HEK293 (cell line): ENCODE measurements at regions not wholly inside any gene's neighbourhood (a gene's known extent, or its start where the extent isn't known, plus 50 kb on each side); places are given as distances from the start of the nearest gene placed in this dataset.

Source experiments
- CTCF ChIA-PET: fragments of 350-600 bp; formaldehyde crosslinking; extraction: SDS; loops from one replicate; lab custom pipeline; 2021; ENCODE audit warnings: antibody characterized with exemption; lab: Yijun Ruan, JAX
- POLR2A ChIA-PET: fragments of 300-600 bp; formaldehyde crosslinking; extraction: SDS; loops from one replicate; lab custom pipeline; 2020; ENCODE audit warnings: antibody characterized with exemption, inconsistent platforms; lab: Yijun Ruan, JAX
- H3K27ac ChIP-seq: fragments of 200-500 bp; sonication (Bioruptor generic); 2 replicates; pipeline ENCODE4 v1.5.1; 2014; ENCODE audit warnings: low read depth, low read length, control low read depth, inconsistent platforms; ENCODE audit errors: extremely low read depth
- H3K36me3 ChIP-seq, 2 experiments: fragments of 200-500 bp in 1 of 2; sonication (Bioruptor generic) in 1 of 2; 1 replicate in 1 of 2; 2 replicates in 1 of 2; pipeline ENCODE4 v1.5.1; 2014 to 2017; ENCODE audit warnings: inconsistent platforms in 2 of 2, low read length in 2 of 2; ENCODE audit not compliant: control insufficient read depth in 2 of 2, insufficient read depth in 1 of 2
- H3K4me1 ChIP-seq: fragments of 200-500 bp; sonication (Bioruptor generic); 2 replicates; pipeline ENCODE4 v1.5.1; 2014; ENCODE audit warnings: mild to moderate bottlenecking, low read length, inconsistent platforms; ENCODE audit not compliant: control insufficient read depth, insufficient read depth
- H3K4me3 ChIP-seq: 2 replicates; pipeline ENCODE4 v1.5.1; 2011; ENCODE audit warnings: low read depth, mild to moderate bottlenecking, control low read depth, low read length, moderate library complexity
- H3K9me3 ChIP-seq: fragments of 200-500 bp; sonication (Bioruptor generic); 2 replicates; pipeline ENCODE4 v1.5.1; 2014; ENCODE audit warnings: low read depth, low read length, inconsistent platforms; ENCODE audit not compliant: control insufficient read depth, insufficient read depth
- BCL11B ChIP-seq: fragments of 450-650 bp; formaldehyde crosslinking; IDR thresholded peaks from 2 replicates; pipeline ENCODE4 v1.5.1; 2016; ENCODE audit warnings: low read depth, missing biosample characterization, missing genetic modification characterization
- GFI1B ChIP-seq: fragments of 450-650 bp; formaldehyde crosslinking; IDR thresholded peaks from 2 replicates; pipeline ENCODE4 v1.5.1; 2016; ENCODE audit warnings: missing biosample characterization, missing genetic modification characterization
- GLIS2 ChIP-seq: fragments of 450-650 bp; formaldehyde crosslinking; IDR thresholded peaks from 2 replicates; pipeline ENCODE4 v1.5.1; 2016; ENCODE audit warnings: missing biosample characterization, missing genetic modification characterization
- KLF7 ChIP-seq: fragments of 450-650 bp; formaldehyde crosslinking; IDR thresholded peaks from 2 replicates; pipeline ENCODE4 v1.5.1; 2016; ENCODE audit warnings: missing biosample characterization, missing genetic modification characterization, borderline replicate concordance
- WT1 ChIP-seq: fragments of 450-650 bp; formaldehyde crosslinking; IDR thresholded peaks from 2 replicates; pipeline ENCODE4 v1.5.1; 2016; ENCODE audit warnings: missing biosample characterization, missing genetic modification characterization
- ZBTB6 ChIP-seq: fragments of 450-650 bp; formaldehyde crosslinking; IDR thresholded peaks from 2 replicates; pipeline ENCODE4 v1.5.1; 2017; ENCODE audit warnings: missing biosample characterization, missing genetic modification characterization
- ZFP41 ChIP-seq: fragments of 450-650 bp; formaldehyde crosslinking; IDR thresholded peaks from 2 replicates; pipeline ENCODE4 v1.5.1; 2016; ENCODE audit warnings: missing biosample characterization, missing genetic modification characterization, borderline replicate concordance
- ZNF114 ChIP-seq: fragments of 450-650 bp; formaldehyde crosslinking; IDR thresholded peaks from 2 replicates; pipeline ENCODE4 v1.5.0; 2017; ENCODE audit warnings: missing biosample characterization, missing genetic modification characterization
- ZNF169 ChIP-seq: fragments of 450-650 bp; formaldehyde crosslinking; IDR thresholded peaks from 2 replicates; pipeline ENCODE4 v1.5.1; 2016; ENCODE audit warnings: missing biosample characterization, missing genetic modification characterization
- ZNF174 ChIP-seq: fragments of 450-650 bp; formaldehyde crosslinking; IDR thresholded peaks from 2 replicates; pipeline ENCODE4 v1.5.0; 2017; ENCODE audit warnings: missing biosample characterization, mild to moderate bottlenecking, missing genetic modification characterization
- ZNF223 ChIP-seq: fragments of 450-650 bp; formaldehyde crosslinking; IDR thresholded peaks from 2 replicates; pipeline ENCODE4 v1.5.1; 2016; ENCODE audit warnings: missing biosample characterization, missing genetic modification characterization
- ZNF26 ChIP-seq: fragments of 450-650 bp; formaldehyde crosslinking; IDR thresholded peaks from 2 replicates; pipeline ENCODE4 v1.5.1; 2016; ENCODE audit warnings: missing biosample characterization, missing genetic modification characterization
- ZNF266 ChIP-seq: fragments of 450-650 bp; formaldehyde crosslinking; IDR thresholded peaks from 2 replicates; pipeline ENCODE4 v1.5.1; 2016; ENCODE audit warnings: missing biosample characterization, missing genetic modification characterization, low read depth
- ZNF311 ChIP-seq: fragments of 450-650 bp; formaldehyde crosslinking; IDR thresholded peaks from 2 replicates; pipeline ENCODE4 v1.5.1; 2017; ENCODE audit warnings: missing biosample characterization, missing genetic modification characterization, borderline replicate concordance
- ZNF324 ChIP-seq: fragments of 450-650 bp; formaldehyde crosslinking; IDR thresholded peaks from 2 replicates; pipeline ENCODE4 v1.5.1; 2016; ENCODE audit warnings: missing biosample characterization, missing genetic modification characterization
- ZNF335 ChIP-seq: fragments of 450-650 bp; formaldehyde crosslinking; conservative IDR thresholded peaks from 2 replicates; pipeline ENCODE4 v1.5.1; 2016; ENCODE audit warnings: missing biosample characterization, missing genetic modification characterization
- ZNF350 ChIP-seq: fragments of 450-650 bp; formaldehyde crosslinking; IDR thresholded peaks from 2 replicates; pipeline ENCODE4 v1.5.0; 2017; ENCODE audit warnings: missing biosample characterization, mild to moderate bottlenecking, missing genetic modification characterization
- ZNF423 ChIP-seq: fragments of 450-650 bp; formaldehyde crosslinking; IDR thresholded peaks from 2 replicates; pipeline ENCODE4 v1.5.1; 2016; ENCODE audit warnings: missing biosample characterization, missing genetic modification characterization
- ZNF501 ChIP-seq: fragments of 450-650 bp; formaldehyde crosslinking; IDR thresholded peaks from 2 replicates; pipeline ENCODE4 v1.5.1; 2016; ENCODE audit warnings: missing biosample characterization, missing genetic modification characterization
- ZNF571 ChIP-seq: fragments of 450-650 bp; formaldehyde crosslinking; IDR thresholded peaks from 2 replicates; pipeline ENCODE4 v1.5.0; 2017; ENCODE audit warnings: missing biosample characterization, missing genetic modification characterization
- ZNF624 ChIP-seq: fragments of 450-650 bp; formaldehyde crosslinking; IDR thresholded peaks from 2 replicates; pipeline ENCODE4 v1.5.1; 2017; ENCODE audit warnings: missing biosample characterization, missing genetic modification characterization
- ZNF645 ChIP-seq: fragments of 450-650 bp; formaldehyde crosslinking; IDR thresholded peaks from 2 replicates; pipeline ENCODE4; 2016; ENCODE audit warnings: missing biosample characterization, missing genetic modification characterization
- ZNF670 ChIP-seq: fragments of 450-650 bp; formaldehyde crosslinking; IDR thresholded peaks from 2 replicates; pipeline ENCODE4 v1.5.1; 2016; ENCODE audit warnings: missing biosample characterization, missing genetic modification characterization, low read depth
- ZNF704 ChIP-seq: fragments of 450-650 bp; formaldehyde crosslinking; IDR thresholded peaks from 2 replicates; pipeline ENCODE4 v1.5.1; 2016; ENCODE audit warnings: missing biosample characterization, missing genetic modification characterization
- ZNF747 ChIP-seq: fragments of 450-650 bp; formaldehyde crosslinking; IDR thresholded peaks from 2 replicates; pipeline ENCODE4 v1.5.1; 2016; ENCODE audit warnings: missing biosample characterization, missing genetic modification characterization
- ZNF777 ChIP-seq: fragments of 450-650 bp; formaldehyde crosslinking; IDR thresholded peaks from 2 replicates; pipeline ENCODE4 v1.5.1; 2017; ENCODE audit warnings: missing biosample characterization, missing genetic modification characterization, borderline replicate concordance
- ZSCAN30 ChIP-seq: fragments of 450-650 bp; IDR thresholded peaks from 2 replicates; pipeline ENCODE4 v1.5.1; 2018; ENCODE audit warnings: missing biosample characterization, mild to moderate bottlenecking, missing genetic modification characterization, moderate library complexity

GRCh38 chr6:168834801-168835200 is 393.8 kb downstream of the SMOC2 start:
- POLR2A ChIA-PET, result no interaction called here
- no peak overlapping the region for H3K27ac ChIP-seq
- CTCF ChIA-PET, result interaction anchor here (0.8 kb wide), 1 partner anchor 124 kb away, joined by 3 read pairs; no protein-coding TSS in a partner anchor

GRCh38 chr6:168834042-168834587 is 393.1 kb downstream of the SMOC2 start:
- H3K4me1 ChIP-seq, result no peaks in the 10 kb centered on the region
- CTCF ChIA-PET, result interaction anchor here (0.6 to 0.8 kb wide), 3 partner anchors 25 to 382 kb away, joined by 3 to 8 read pairs (median 3); no protein-coding TSS in a partner anchor
- no peaks in the 10 kb centered on the region for H3K36me3 ChIP-seq
- POLR2A ChIA-PET, result no interaction called here
- no peak overlapping the region for H3K4me3 ChIP-seq
- H3K9me3 ChIP-seq, result no peaks in the 10 kb centered on the region
- H3K27ac ChIP-seq, result no peak overlapping the region
- TF ChIP-seq ZNF26 (tag by site-specific recombination) (no peak), ZNF501 (tag by site-specific recombination) (no peak), ZNF335 (no peak), KLF7 (tag by site-specific recombination) (no peak), WT1 (no peak), ZNF645 (tag by site-specific recombination) (no peak), ZNF704 (tag by site-specific recombination) (no peak), ZNF311 (no peak)

More at GRCh38 chr6:168834801-168835200, 393.8 kb downstream of the SMOC2 start:
- H3K36me3 ChIP-seq, result no peaks in the 10 kb centered on the region
- H3K9me3 ChIP-seq, result no peaks in the 10 kb centered on the region
- no peak overlapping the region for H3K4me3 ChIP-seq
- TF ChIP-seq ZNF350, result no peak
- TF ChIP-seq ZNF624 (tag by site-specific recombination), result no peak
- no peak for TF ChIP-seq ZNF747
- no peak for TF ChIP-seq ZNF777 (tag by site-specific recombination)
- TF ChIP-seq ZNF223 (tag by site-specific recombination), result no peak
- no peak for TF ChIP-seq ZNF169 (tag by site-specific recombination)
- no peak for TF ChIP-seq ZNF423 (tag by site-specific recombination)
- TF ChIP-seq ZBTB6 (tag by site-specific recombination), result no peak
- TF ChIP-seq ZNF670 (tag by site-specific recombination), result no peak
- no peak for TF ChIP-seq ZNF571 (tag by site-specific recombination)
- no peak for TF ChIP-seq GLIS2 (tag by site-specific recombination)
- TF ChIP-seq ZFP41, result no peak
- TF ChIP-seq ZNF266 (tag by site-specific recombination), result no peak
- TF ChIP-seq GFI1B (tag by site-specific recombination), result no peak
- no peak for TF ChIP-seq ZNF114 (tag by site-specific recombination)
- TF ChIP-seq BCL11B (tag by site-specific recombination), result no peak
- no peak for TF ChIP-seq ZNF324 (tag by site-specific recombination)
- no peak for TF ChIP-seq ZNF174 (tag by site-specific recombination)
- TF ChIP-seq ZSCAN30, result no peak
- no peaks in the 10 kb centered on the region for H3K4me1 ChIP-seq
